ENCODE measurements at regions not wholly inside any gene's neighbourhood (a gene's known extent, or its start where the extent isn't known, plus 50 kb on each side); places are given as distances from the start of the nearest gene placed in this dataset.

DNA sequence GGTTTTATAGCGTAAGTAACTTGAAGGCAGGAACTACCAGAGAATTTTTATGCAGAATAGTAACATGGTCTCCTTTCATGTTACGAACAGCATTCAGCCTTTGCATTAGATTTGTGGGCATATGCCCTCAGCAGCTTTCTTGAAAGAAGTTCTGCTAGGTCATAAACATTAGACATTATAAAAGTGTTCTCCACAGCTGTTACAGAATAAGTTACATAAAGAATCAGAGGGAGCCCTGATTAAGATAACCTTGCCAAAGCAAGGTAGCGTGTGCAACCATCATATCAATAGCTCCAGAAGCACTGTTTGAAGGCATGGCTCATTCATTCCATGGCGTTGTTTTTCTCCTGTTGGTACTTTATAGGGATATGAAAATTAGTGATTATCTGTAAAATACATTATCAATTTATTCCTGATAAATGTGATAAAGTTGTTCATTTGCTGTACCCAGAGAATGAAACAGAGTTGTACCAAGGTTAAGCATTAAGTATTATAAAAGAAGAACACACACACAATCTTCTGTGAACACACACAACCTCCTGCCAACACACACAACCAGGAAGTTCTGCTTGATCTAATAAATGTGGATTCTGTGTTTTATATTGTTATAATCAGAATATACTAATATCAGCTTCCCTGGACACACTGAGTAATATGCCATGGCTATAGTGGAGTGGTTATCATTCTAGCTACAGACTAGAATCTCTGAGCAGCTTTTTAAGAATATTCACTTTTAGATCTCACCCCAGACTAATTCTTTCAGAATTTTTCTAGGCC lies 286.7 kb upstream of the SLC39A10 start:
- TF ChIP-seq, protein P1, sequence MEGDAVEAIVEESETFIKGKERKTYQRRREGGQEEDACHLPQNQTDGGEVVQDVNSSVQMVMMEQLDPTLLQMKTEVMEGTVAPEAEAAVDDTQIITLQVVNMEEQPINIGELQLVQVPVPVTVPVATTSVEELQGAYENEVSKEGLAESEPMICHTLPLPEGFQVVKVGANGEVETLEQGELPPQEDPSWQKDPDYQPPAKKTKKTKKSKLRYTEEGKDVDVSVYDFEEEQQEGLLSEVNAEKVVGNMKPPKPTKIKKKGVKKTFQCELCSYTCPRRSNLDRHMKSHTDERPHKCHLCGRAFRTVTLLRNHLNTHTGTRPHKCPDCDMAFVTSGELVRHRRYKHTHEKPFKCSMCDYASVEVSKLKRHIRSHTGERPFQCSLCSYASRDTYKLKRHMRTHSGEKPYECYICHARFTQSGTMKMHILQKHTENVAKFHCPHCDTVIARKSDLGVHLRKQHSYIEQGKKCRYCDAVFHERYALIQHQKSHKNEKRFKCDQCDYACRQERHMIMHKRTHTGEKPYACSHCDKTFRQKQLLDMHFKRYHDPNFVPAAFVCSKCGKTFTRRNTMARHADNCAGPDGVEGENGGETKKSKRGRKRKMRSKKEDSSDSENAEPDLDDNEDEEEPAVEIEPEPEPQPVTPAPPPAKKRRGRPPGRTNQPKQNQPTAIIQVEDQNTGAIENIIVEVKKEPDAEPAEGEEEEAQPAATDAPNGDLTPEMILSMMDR (IDR thresholded peaks at IDR 0.05), result no peak
- no peak for TF ChIP-seq EP300 (IDR thresholded peaks at IDR 0.05)
- TF ChIP-seq POLR2AphosphoS5 (IDR thresholded peaks at IDR 0.05), result no peak
- TF ChIP-seq POLR2A (IDR thresholded peaks at IDR 0.05), result no peak

All from stomach (tissue), 4 donors.